GM12878 (cell line): ENCODE measurements at regions not wholly inside any gene's neighbourhood (a gene's known extent, or its start where the extent isn't known, plus 50 kb on each side); places are given as distances from the start of the nearest gene placed in this dataset.

ENCODE experiments used
- ATAC-seq: fragments of 200-7000 bp; cut with Tn5 transposase; 3 replicates; pipeline ENCODE4 v1.9.1; 2020; ENCODE audit warnings: mild to moderate bottlenecking, moderate library complexity
- BruUV-seq: library from RNA; stranded (reverse); fragments of 400-500 nt; replicated peaks from 2 replicates; lab custom pipeline; 2021; lab: Mats Ljungman, UMichigan
- CTCF ChIA-PET: fragments of 300-600 bp; sonication (Branson Sonifier 250); formaldehyde crosslinking; extraction: SDS; loops from one replicate; lab custom pipeline; 2021; ENCODE audit warnings: inconsistent platforms; lab: Yijun Ruan, JAX
- POLR2A ChIA-PET: fragments of 350-600 bp; formaldehyde crosslinking; extraction: SDS; loops from one replicate; lab custom pipeline; 2021; ENCODE audit warnings: inconsistent platforms; lab: Charles Lee
- RAD21 ChIA-PET: fragments of 300-600 bp; sonication (Branson Sonifier 250); formaldehyde crosslinking; loops from one replicate; lab custom pipeline; 2023; ENCODE audit warnings: antibody characterized with exemption; ENCODE audit not compliant: unreplicated experiment; lab: Charles Lee
- SMC1A ChIA-PET: fragments of 300-600 bp; sonication (Branson Sonifier 250); formaldehyde crosslinking; loops from one replicate; lab custom pipeline; 2023; ENCODE audit not compliant: unreplicated experiment, uncharacterized antibody; lab: Charles Lee
- DNase-seq: peaks from one replicate; pipeline ENCODE4 v3.0.0-alpha.2; 2011; ENCODE audit warnings: low read depth, low spot score
- FAIRE-seq: peaks from 3 replicates; lab custom pipeline; 2011; peaks lifted over from hg19 to GRCh38; lab: Jason Lieb, UNC
- H2AFZ ChIP-seq: 2 replicates; pipeline ENCODE4 v1.6.0; 2011; ENCODE audit warnings: low read depth, low read length, control low read depth; ENCODE audit not compliant: control insufficient read depth
- H3K27ac ChIP-seq: 2 replicates; pipeline ENCODE4 v1.5.1; 2011; ENCODE audit warnings: control low read depth; ENCODE audit not compliant: control insufficient read depth, insufficient read depth
- H3K27me3 ChIP-seq, 2 experiments: replicated peaks in 1 of 2; 2 replicates each; pipeline versions ENCODE4 v1.6.0 to v1.6.1; 2011; ENCODE audit warnings: low read length in 1 of 2; ENCODE audit not compliant: control insufficient read depth in 2 of 2, insufficient read depth in 2 of 2
- H3K36me3 ChIP-seq, 2 experiments: 2 replicates each; pipeline ENCODE4 v1.5.1; 2011; ENCODE audit warnings: low read length in 1 of 2; ENCODE audit not compliant: control insufficient read depth in 2 of 2, insufficient read depth in 2 of 2
- H3K4me1 ChIP-seq: 2 replicates; pipeline ENCODE4 v1.6.1; 2011; ENCODE audit warnings: mild to moderate bottlenecking, low read length, moderate library complexity, mixed read lengths; ENCODE audit not compliant: control insufficient read depth, insufficient read depth
- H3K4me2 ChIP-seq: 2 replicates; pipeline ENCODE4 v1.6.0; 2011; ENCODE audit warnings: control low read depth; ENCODE audit not compliant: control insufficient read depth, insufficient read depth
- H3K4me3 ChIP-seq: fragments of 200-600 bp; sonication (generic); 2 replicates; pipeline ENCODE4 v1.5.1; 2016
- H3K79me2 ChIP-seq: 2 replicates; pipeline ENCODE4 v1.6.0; 2011; ENCODE audit warnings: low read length; ENCODE audit not compliant: control insufficient read depth, insufficient read depth
- H3K9ac ChIP-seq: 2 replicates; pipeline ENCODE4 v1.8.0; 2011; ENCODE audit warnings: low read length, control low read depth, mixed read lengths; ENCODE audit not compliant: control insufficient read depth, insufficient read depth
- H3K9me3 ChIP-seq: replicated peaks from 3 replicates; pipeline ENCODE4 v1.5.1; 2011; ENCODE audit warnings: mild to moderate bottlenecking, low read length; ENCODE audit not compliant: control insufficient read depth, insufficient read depth
- H4K20me1 ChIP-seq: 2 replicates; pipeline ENCODE4 v1.6.0; 2011; ENCODE audit not compliant: control insufficient read depth, insufficient read depth
- BACH1 ChIP-seq: fragments of 450-650 bp; IDR thresholded peaks from 2 replicates; pipeline ENCODE4 v1.6.1; 2017; ENCODE audit warnings: mild to moderate bottlenecking, borderline replicate concordance
- BRCA1 ChIP-seq: IDR thresholded peaks from 2 replicates; pipeline ENCODE4 v1.6.1; 2011; ENCODE audit warnings: low read depth, low read length, improper control_type of control experiment
- CBX5 ChIP-seq: sonication (generic); IDR thresholded peaks from 2 replicates; pipeline ENCODE4 v1.6.1; 2016; ENCODE audit warnings: low read depth, moderate library complexity, mild to moderate bottlenecking, inconsistent platforms
- CHD2 ChIP-seq: IDR thresholded peaks from 2 replicates; pipeline ENCODE4 v1.6.1; 2011; ENCODE audit warnings: low read depth, low read length, improper control_type of control experiment, borderline replicate concordance
- DPF2 ChIP-seq: fragments of 450-650 bp; IDR thresholded peaks from 2 replicates; pipeline ENCODE4 v1.6.1; 2017; ENCODE audit warnings: mild to moderate bottlenecking
- ESRRA ChIP-seq: IDR thresholded peaks from 2 replicates; pipeline ENCODE4 v1.6.1; 2012; ENCODE audit warnings: mild to moderate bottlenecking, low read length, improper control_type of control experiment
- EZH2 ChIP-seq: IDR thresholded peaks from 2 replicates; pipeline ENCODE4 v1.6.1; 2012; ENCODE audit warnings: low read depth, mild to moderate bottlenecking, control low read depth, inconsistent platforms, low read length, borderline replicate concordance; ENCODE audit not compliant: control insufficient read depth
- HCFC1 ChIP-seq: fragments of 150-350 bp; IDR thresholded peaks from 2 replicates; pipeline ENCODE4 v1.6.1; 2014; ENCODE audit warnings: low read length
- IKZF2 ChIP-seq, 2 experiments: fragments of 450-650 bp; IDR thresholded peaks; 2 replicates each; pipeline ENCODE4 v1.6.1; 2017; ENCODE audit warnings: mild to moderate bottlenecking in 2 of 2, moderate library complexity in 2 of 2
- MYC ChIP-seq: IDR thresholded peaks from 2 replicates; pipeline ENCODE4 v1.6.1; 2011; ENCODE audit warnings: mild to moderate bottlenecking, low read length, moderate library complexity, inconsistent platforms; ENCODE audit not compliant: insufficient read depth, insufficient replicate concordance, insufficient read length, severe bottlenecking
- NFXL1 ChIP-seq: fragments of 450-650 bp; IDR thresholded peaks from 2 replicates; pipeline ENCODE4 v1.6.1; 2017; ENCODE audit warnings: antibody characterized with exemption, mild to moderate bottlenecking, borderline replicate concordance
- NR2C1 ChIP-seq: fragments of 450-650 bp; IDR thresholded peaks from 2 replicates; pipeline ENCODE4 v1.6.1; 2017; ENCODE audit warnings: antibody characterized with exemption, mild to moderate bottlenecking, moderate library complexity
- RB1 ChIP-seq: fragments of 450-650 bp; formaldehyde crosslinking; IDR thresholded peaks from 2 replicates; pipeline ENCODE4 v1.6.1; 2017; ENCODE audit warnings: mild to moderate bottlenecking, borderline replicate concordance
- RFX5 ChIP-seq: IDR thresholded peaks from 2 replicates; pipeline ENCODE4 v1.6.1; 2011; ENCODE audit warnings: low read depth, low read length, improper control_type of control experiment
- RUNX3 ChIP-seq: IDR thresholded peaks from 2 replicates; pipeline ENCODE4 v1.6.1; 2012; ENCODE audit warnings: low read length, inconsistent platforms
- SMAD5 ChIP-seq: IDR thresholded peaks from 2 replicates; pipeline ENCODE4 v1.6.1; 2016; ENCODE audit warnings: antibody characterized with exemption, low read depth
- STAT1 ChIP-seq: fragments of 450-650 bp; conservative IDR thresholded peaks from 2 replicates; pipeline ENCODE4 v1.6.1; 2014; ENCODE audit warnings: antibody characterized with exemption, mild to moderate bottlenecking
- SUPT20H ChIP-seq: IDR thresholded peaks from 2 replicates; pipeline ENCODE4 v1.6.1; 2011; ENCODE audit warnings: low read depth, mild to moderate bottlenecking, low read length, moderate library complexity, borderline replicate concordance; ENCODE audit not compliant: control insufficient read depth
- ZNF687 ChIP-seq: fragments of 450-650 bp; IDR thresholded peaks from 2 replicates; pipeline ENCODE4 v1.6.1; 2017; ENCODE audit warnings: mild to moderate bottlenecking, moderate library complexity
- in situ Hi-C: fragments of 300-500 bp; cut with MboI; formaldehyde crosslinking; loops from 9 replicates; pipeline ENCODE4 v1.14.3; 2018; ENCODE audit warnings: mixed read lengths
- intact Hi-C: fragments of 100-400 bp; cut with micrococcal nuclease; formaldehyde crosslinking; loops from one replicate; pipeline ENCODE4 v1.14.2; 2022; ENCODE audit not compliant: unreplicated experiment
- TF ChIP-seq, protein P1 (sequence below): IDR thresholded peaks from 2 replicates; pipeline ENCODE4 v1.6.1; 2012; ENCODE audit warnings: low read depth, low read length, improper control_type of control experiment

DNA sequence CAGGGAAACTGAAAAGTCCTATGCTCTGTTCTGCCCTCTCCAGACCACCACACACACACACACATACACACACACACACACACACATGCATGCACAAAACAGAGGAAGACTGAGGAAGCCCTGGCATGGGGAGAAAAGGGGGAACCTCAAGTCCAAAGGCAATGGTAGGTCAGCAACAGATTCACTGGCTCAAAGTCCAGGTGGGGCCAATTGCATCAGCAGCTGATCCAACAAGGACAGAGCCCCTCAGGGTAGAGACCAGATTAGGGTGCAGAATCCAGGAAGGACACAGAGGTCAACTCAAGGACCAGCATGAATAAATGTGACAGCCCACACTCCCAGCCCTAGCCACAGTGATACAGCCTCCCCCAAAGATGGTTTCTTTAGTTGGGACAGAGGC, 425.0 kb upstream of the SOX5 start:
- no peak overlapping the region for H2AFZ ChIP-seq
- RAD21 ChIA-PET, result no interaction called here
- no peaks in the 10 kb centered on the region for H4K20me1 ChIP-seq
- TF ChIP-seq RFX5 (no peak), RB1 (no peak), IKZF2 (IDR thresholded peaks at IDR 0.05) (no peak), DPF2 (no peak), BRCA1 (no peak), CBX5 (no peak), RUNX3 (no peak), SMAD5 (no peak), EZH2 (no peak), NFXL1 (no peak), STAT1 (no peak), ESRRA (no peak), HCFC1 (no peak), SUPT20H (no peak), ZNF687 (no peak), CHD2 (no peak), BACH1 (no peak), MYC (no peak), NR2C1 (no peak)
- TF ChIP-seq, protein P1, sequence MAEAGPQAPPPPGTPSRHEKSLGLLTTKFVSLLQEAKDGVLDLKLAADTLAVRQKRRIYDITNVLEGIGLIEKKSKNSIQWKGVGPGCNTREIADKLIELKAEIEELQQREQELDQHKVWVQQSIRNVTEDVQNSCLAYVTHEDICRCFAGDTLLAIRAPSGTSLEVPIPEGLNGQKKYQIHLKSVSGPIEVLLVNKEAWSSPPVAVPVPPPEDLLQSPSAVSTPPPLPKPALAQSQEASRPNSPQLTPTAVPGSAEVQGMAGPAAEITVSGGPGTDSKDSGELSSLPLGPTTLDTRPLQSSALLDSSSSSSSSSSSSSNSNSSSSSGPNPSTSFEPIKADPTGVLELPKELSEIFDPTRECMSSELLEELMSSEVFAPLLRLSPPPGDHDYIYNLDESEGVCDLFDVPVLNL, result no peak
- in situ Hi-C loops, result no loop called here
- FAIRE-seq (no peak), DNase-seq (no peak), ATAC-seq (no peak)
- SMC1A ChIA-PET, result no interaction called here
- BruUV-seq, result no TSS peak
- POLR2A ChIA-PET, result no interaction called here
- H3K27ac ChIP-seq, result no peak overlapping the region
- no peak overlapping the region for H3K4me2 ChIP-seq
- no peaks in the 10 kb centered on the region for H3K9me3 ChIP-seq
- intact Hi-C loops, result no loop called here
- H3K4me1 ChIP-seq, result peaks cover 7% of the 10 kb centered on the region
- H3K36me3 ChIP-seq, result no peaks in the 10 kb centered on the region
- CTCF ChIA-PET, result no interaction called here
- H3K79me2 ChIP-seq, result no peaks in the 10 kb centered on the region
- no peak overlapping the region for H3K9ac ChIP-seq
- no peaks in the 10 kb centered on the region for H3K27me3 ChIP-seq
- H3K4me3 ChIP-seq, result no peak overlapping the region
